Lower leg skin (tissue), 4 donors: ENCODE measurements at regions not wholly inside any gene's neighbourhood (a gene's known extent, or its start where the extent isn't known, plus 50 kb on each side); places are given as distances from the start of the nearest gene placed in this dataset.

ENCODE experiments used
- DNase-seq, 2 donors: peaks; one replicate each; pipeline ENCODE4 v3.0.0-alpha.2; 2019; ENCODE audit warnings: low spot score in 2 of 2
- H3K4me3 ChIP-seq: fragments of 200-600 bp; sonication (generic); 2 replicates; pipeline ENCODE4 v1.5.1; 2017; ENCODE audit warnings: mild to moderate bottlenecking, low read depth; ENCODE audit not compliant: poor library complexity, severe bottlenecking
- CTCF ChIP-seq, 3 donors: fragments of 450-650 bp; IDR thresholded peaks; one replicate each; pipeline ENCODE4 v1.5.1; 2016; ENCODE audit warnings: antibody characterized with exemption in 3 of 3, mild to moderate bottlenecking in 3 of 3, moderate library complexity in 2 of 3
- POLR2A ChIP-seq, 2 donors: fragments of 450-650 bp; IDR thresholded peaks; one replicate each; pipeline ENCODE4 v1.6.1; 2016 to 2017; ENCODE audit warnings: antibody characterized with exemption in 2 of 2, mild to moderate bottlenecking in 1 of 2, moderate library complexity in 1 of 2
- WGBS, 2 donors: methylation state at CpG; one replicate each; pipeline ENCODE4 v1.1.5; 2018; 5-methylcytosine and 5-hydroxymethylcytosine counted together
- intact Hi-C: fragments of 100-400 bp; cut with DNase I; formaldehyde crosslinking; loops from one replicate; pipeline ENCODE4 v1.15.0; 2023; ENCODE audit warnings: low total_unique reads

GRCh38 chr16:7843261-7843660 lies 510.6 kb downstream of the RBFOX1 start:
- TF ChIP-seq POLR2A (IDR thresholded peaks at IDR 0.05), result no peak
- intact Hi-C loops, result no loop called here
- no peak overlapping the region for H3K4me3 ChIP-seq
- no peak for DNase-seq
- WGBS, 2 donors, result 48 to 57% methylated on average over 7 of the region's 7 CpGs

- WGBS, 2 donors, result 26 to 39% methylated on average over 4 of the region's 4 CpGs
- H3K4me3 ChIP-seq, result no peak overlapping the region
- TF ChIP-seq POLR2A (IDR thresholded peaks at IDR 0.05), result no peak
- TF ChIP-seq CTCF (IDR thresholded peaks at IDR 0.05), result no peak
- intact Hi-C loops, result no loop called here
- no peak for DNase-seq
Observed at GRCh38 chr16:7839568-7839967, 506.9 kb downstream of the RBFOX1 start.

- WGBS, 2 donors, result 28 to 36% methylated on average over 1 of the region's 1 CpG
- H3K4me3 ChIP-seq, result no peak overlapping the region
- DNase-seq, result no peak
- intact Hi-C loops, result no loop called here
- TF ChIP-seq POLR2A (IDR thresholded peaks at IDR 0.05) (no peak), CTCF (IDR thresholded peaks at IDR 0.05) (no peak)
Observed at GRCh38 chr16:7834771-7835431, 502.3 kb downstream of the RBFOX1 start.

GRCh38 chr16:7820816-7821215 lies 488.2 kb downstream of the RBFOX1 start:
- no peak overlapping the region for H3K4me3 ChIP-seq
- 69 to 74% methylated on average over 4 of the region's 4 CpGs for WGBS, 2 donors
- no peak for TF ChIP-seq CTCF (IDR thresholded peaks at IDR 0.05)
- no peak for TF ChIP-seq POLR2A (IDR thresholded peaks at IDR 0.05)
- intact Hi-C loops, result no loop called here
- DNase-seq, result no peak

- DNase-seq, result no peak
- 57 to 61% methylated on average over 8 of the region's 8 CpGs for WGBS, 2 donors
- TF ChIP-seq POLR2A (IDR thresholded peaks at IDR 0.05), result no peak
- TF ChIP-seq CTCF (IDR thresholded peaks at IDR 0.05), result no peak
- intact Hi-C loops, result no loop called here
- H3K4me3 ChIP-seq, result no peak overlapping the region
Observed at GRCh38 chr16:7805686-7806396, 473.2 kb downstream of the RBFOX1 start.

GRCh38 chr16:7804635-7805195 lies 472.1 kb downstream of the RBFOX1 start:
- no peak overlapping the region for H3K4me3 ChIP-seq
- intact Hi-C loops, result no loop called here
- TF ChIP-seq CTCF (IDR thresholded peaks at IDR 0.05) (no peak), POLR2A (IDR thresholded peaks at IDR 0.05) (no peak)
- 82 to 84% methylated on average over 10 of the region's 10 CpGs for WGBS, 2 donors
- no peak for DNase-seq
